RWPE2 (cell line): ENCODE measurements at regions not wholly inside any gene's neighbourhood (a gene's known extent, or its start where the extent isn't known, plus 50 kb on each side); places are given as distances from the start of the nearest gene placed in this dataset.

ENCODE experiments used
- ATAC-seq: fragments of 200-7000 bp; cut with Tn5 transposase; 3 replicates; pipeline ENCODE4 v1.9.1; 2021; ENCODE audit warnings: low read depth
- DNase-seq: peaks from one replicate; pipeline ENCODE4 v3.0.0-alpha.2; 2020; ENCODE audit warnings: low spot score
- H3K27ac ChIP-seq: fragments of 450-650 bp; 2 replicates; pipeline ENCODE4 v1.5.1; 2017; ENCODE audit warnings: mild to moderate bottlenecking; ENCODE audit not compliant: poor library complexity, severe bottlenecking
- H3K27me3 ChIP-seq: fragments of 250-450 bp; sonication (Bioruptor Pico); 2 replicates; pipeline ENCODE4 v1.5.1; 2021; ENCODE audit warnings: mild to moderate bottlenecking, moderate library complexity; ENCODE audit not compliant: insufficient read depth, poor library complexity, severe bottlenecking
- H3K36me3 ChIP-seq: fragments of 250-450 bp; sonication (Bioruptor Pico); 2 replicates; pipeline ENCODE4 v1.5.1; 2020; ENCODE audit warnings: low read depth, mild to moderate bottlenecking, moderate library complexity
- H3K4me1 ChIP-seq: fragments of 250-450 bp; sonication (Bioruptor Pico); 2 replicates; pipeline ENCODE4 v1.5.1; 2021; ENCODE audit warnings: mild to moderate bottlenecking, moderate library complexity; ENCODE audit not compliant: insufficient read depth, poor library complexity, severe bottlenecking
- H3K4me3 ChIP-seq: fragments of 250-450 bp; sonication (Bioruptor Pico); 2 replicates; pipeline ENCODE4 v1.5.1; 2021; ENCODE audit warnings: mild to moderate bottlenecking, moderate library complexity; ENCODE audit not compliant: severe bottlenecking
- H3K9me3 ChIP-seq: fragments of 250-450 bp; sonication (Bioruptor Pico); 2 replicates; pipeline ENCODE4 v1.5.1; 2021; ENCODE audit warnings: mild to moderate bottlenecking, moderate library complexity; ENCODE audit not compliant: severe bottlenecking
- TF ChIP-seq, protein P1 (sequence below): fragments of 450-650 bp; IDR thresholded peaks from one replicate; pipeline ENCODE4 v1.5.1; 2017; ENCODE audit warnings: mild to moderate bottlenecking, moderate library complexity; ENCODE audit not compliant: poor library complexity, severe bottlenecking

DNA sequence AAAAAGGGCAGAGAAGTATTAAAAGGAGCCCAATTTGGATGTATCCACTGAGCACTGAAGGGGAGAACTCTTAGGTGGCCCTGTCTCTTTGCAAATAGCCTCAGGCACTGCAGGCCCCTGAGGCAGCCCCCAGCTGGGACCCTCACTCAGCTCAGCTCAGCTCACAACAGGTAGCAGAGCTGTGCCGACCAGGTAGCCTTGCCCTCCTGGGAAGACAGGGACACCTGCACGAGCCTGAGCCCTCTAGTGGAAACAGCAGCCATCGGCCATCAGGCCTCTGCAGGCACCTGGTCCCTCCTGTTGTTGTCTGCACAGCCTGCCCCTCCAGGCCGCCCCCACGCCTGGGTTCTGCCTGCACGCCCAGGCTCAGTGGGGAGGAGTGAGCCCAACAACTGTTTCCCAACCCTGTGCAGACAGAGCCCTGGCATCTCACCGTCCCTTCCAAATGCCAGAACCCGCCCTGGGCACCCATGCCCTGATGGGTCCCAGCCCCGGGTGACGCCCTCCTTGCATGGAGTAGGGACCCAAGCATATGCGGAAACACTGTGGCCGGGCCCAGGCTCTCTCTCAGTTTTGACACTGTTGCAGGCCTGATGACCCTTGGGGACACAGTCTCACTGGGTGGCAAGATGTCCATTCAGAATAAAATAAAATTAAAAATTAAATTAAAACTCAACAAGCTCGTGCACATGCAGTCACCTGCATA is 60.0 kb upstream of the AJAP1 start:
- Histone ChIP-seq H3K27me3 (no peaks in the 10 kb centered on the region), H3K27ac (no peak overlapping the region), H3K4me3 (no peak overlapping the region), H3K9me3 (no peaks in the 10 kb centered on the region), H3K36me3 (no peaks in the 10 kb centered on the region), H3K4me1 (no peaks in the 10 kb centered on the region)
- ATAC-seq = peak; percentile 57; the same call in 1 of the 3 replicates
- TF ChIP-seq, protein P1, sequence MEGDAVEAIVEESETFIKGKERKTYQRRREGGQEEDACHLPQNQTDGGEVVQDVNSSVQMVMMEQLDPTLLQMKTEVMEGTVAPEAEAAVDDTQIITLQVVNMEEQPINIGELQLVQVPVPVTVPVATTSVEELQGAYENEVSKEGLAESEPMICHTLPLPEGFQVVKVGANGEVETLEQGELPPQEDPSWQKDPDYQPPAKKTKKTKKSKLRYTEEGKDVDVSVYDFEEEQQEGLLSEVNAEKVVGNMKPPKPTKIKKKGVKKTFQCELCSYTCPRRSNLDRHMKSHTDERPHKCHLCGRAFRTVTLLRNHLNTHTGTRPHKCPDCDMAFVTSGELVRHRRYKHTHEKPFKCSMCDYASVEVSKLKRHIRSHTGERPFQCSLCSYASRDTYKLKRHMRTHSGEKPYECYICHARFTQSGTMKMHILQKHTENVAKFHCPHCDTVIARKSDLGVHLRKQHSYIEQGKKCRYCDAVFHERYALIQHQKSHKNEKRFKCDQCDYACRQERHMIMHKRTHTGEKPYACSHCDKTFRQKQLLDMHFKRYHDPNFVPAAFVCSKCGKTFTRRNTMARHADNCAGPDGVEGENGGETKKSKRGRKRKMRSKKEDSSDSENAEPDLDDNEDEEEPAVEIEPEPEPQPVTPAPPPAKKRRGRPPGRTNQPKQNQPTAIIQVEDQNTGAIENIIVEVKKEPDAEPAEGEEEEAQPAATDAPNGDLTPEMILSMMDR = peak; percentile 27
- no peak for DNase-seq

DNA sequence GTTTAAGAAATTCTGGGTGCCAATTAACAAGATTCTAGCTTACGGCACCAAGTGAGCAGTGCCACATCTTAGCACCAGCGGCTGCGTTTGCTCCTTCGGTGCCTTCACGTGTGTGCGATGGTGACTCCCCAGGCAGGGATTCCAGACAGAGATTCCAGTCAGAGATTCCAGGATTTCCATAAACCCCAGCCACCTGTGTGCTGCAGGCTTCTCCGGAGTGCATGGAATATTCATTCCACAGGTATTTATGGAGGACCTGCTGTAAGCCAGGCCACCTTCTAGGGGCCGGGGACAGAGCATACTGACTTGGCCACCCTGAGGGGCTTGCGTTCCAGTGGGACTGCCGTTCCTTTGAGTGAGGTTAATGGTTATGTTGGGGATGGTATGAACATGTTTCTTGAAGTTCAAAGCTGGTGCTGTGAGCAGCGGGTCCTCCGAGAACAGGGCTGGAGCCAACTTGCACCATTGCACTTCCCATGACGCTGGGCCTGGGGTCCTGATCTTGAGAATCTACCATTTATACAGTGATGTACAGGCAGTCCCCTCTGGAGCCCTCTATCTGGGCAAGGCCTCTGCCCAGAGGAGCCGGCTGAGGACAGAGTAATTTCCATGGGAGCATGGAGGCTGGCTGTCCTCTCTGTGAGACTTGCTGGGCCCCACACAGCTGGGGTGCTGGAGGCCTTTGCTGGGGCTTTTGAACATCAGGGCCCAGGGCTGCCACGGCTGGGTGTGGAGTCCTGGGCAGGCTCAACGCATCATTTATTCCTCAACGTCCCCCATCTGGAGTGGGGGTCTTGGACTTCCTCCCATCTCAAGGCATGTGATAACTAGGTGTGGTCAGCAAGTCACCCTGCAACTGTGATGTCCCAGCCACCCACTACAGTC is 58.8 kb upstream of the AJAP1 start:
- Histone ChIP-seq H3K9me3 (no peaks in the 10 kb centered on the region), H3K27me3 (no peaks in the 10 kb centered on the region), H3K27ac (no peak overlapping the region), H3K36me3 (no peaks in the 10 kb centered on the region), H3K4me3 (no peak overlapping the region), H3K4me1 (no peaks in the 10 kb centered on the region)
- no peak for DNase-seq
- ATAC-seq = no peak
- TF ChIP-seq, protein P1 = no peak

DNA sequence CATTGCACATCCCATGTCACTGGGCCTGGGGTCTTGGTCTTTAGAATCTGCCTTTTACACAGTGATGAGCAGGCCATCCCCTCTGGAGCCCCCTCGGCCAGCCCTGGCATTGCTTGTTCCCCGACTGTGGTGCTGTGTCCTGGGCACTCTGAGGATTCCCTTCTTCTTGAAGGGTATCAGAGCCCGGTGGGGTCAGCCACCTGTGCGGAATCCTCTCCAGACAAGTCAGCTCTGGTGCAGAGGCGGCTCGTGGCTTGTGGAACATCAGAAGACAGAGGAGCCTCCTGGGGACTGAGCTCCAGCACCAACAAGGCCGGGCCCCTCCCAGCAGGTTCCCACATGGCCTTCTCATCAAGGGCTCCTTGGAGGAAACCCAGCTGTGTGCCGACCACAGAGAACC is 57.9 kb upstream of the AJAP1 start:
- no peak overlapping the region for H3K4me3 ChIP-seq
- TF ChIP-seq, protein P1 = no peak
- ATAC-seq (no peak), DNase-seq (no peak)
- no peaks in the 10 kb centered on the region for H3K4me1 ChIP-seq
- no peaks in the 10 kb centered on the region for H3K9me3 ChIP-seq
- no peaks in the 10 kb centered on the region for H3K27me3 ChIP-seq
- no peak overlapping the region for H3K27ac ChIP-seq
- H3K36me3 ChIP-seq = no peaks in the 10 kb centered on the region

DNA sequence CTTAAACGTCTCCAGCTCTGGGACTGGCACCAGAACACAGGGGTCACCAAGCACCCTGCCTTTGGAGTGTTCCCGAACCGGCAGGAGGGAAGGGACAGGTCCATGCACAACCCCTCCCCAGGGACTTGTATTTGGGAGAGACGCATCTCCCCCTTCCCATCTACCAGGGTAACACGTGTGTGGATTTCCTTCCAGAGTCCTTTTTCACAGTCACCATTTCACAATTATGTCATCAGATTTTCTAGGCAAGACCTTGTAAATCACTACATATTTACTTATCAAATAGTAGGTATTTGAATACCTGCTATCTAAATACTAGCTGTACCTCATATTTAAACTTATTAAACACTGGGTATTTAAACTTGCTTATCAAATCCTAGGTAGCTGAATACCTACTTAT is 57.4 kb upstream of the AJAP1 start:
- Histone ChIP-seq H3K9me3 (no peaks in the 10 kb centered on the region), H3K36me3 (no peaks in the 10 kb centered on the region), H3K4me1 (no peaks in the 10 kb centered on the region), H3K27me3 (no peaks in the 10 kb centered on the region), H3K4me3 (no peak overlapping the region), H3K27ac (no peak overlapping the region)
- TF ChIP-seq, protein P1 = no peak
- DNase-seq (no peak), ATAC-seq (no peak)

DNA sequence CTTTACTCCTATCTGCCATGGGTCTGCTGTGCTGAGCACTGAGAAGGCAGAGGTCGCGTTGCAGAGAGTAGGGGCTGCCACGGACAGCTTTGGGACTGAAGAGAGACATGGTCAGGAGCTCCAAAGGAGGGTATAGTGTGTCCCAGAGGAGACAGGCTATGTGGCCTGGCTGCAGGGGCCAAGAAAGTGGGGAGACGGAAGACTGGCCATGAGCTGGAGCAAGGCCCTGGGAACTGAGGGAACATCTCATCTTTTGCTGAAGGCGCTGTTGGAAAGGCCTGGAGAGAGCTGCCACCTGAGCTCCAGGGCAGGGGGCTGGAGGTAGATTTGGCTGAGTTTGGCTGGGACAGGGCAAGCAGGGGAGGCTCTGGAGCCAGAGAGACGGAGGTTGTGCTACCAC is 55.8 kb upstream of the AJAP1 start:
- TF ChIP-seq, protein P1 = no peak
- Histone ChIP-seq H3K27ac (no peak overlapping the region), H3K9me3 (no peaks in the 10 kb centered on the region), H3K27me3 (no peaks in the 10 kb centered on the region), H3K4me3 (no peak overlapping the region), H3K4me1 (peaks cover 3% of the 10 kb centered on the region), H3K36me3 (no peaks in the 10 kb centered on the region)
- DNase-seq (no peak), ATAC-seq (no peak)
